ENCODE measurements at regions not wholly inside any gene's neighbourhood (a gene's known extent, or its start where the extent isn't known, plus 50 kb on each side); places are given as distances from the start of the nearest gene placed in this dataset.

DNA sequence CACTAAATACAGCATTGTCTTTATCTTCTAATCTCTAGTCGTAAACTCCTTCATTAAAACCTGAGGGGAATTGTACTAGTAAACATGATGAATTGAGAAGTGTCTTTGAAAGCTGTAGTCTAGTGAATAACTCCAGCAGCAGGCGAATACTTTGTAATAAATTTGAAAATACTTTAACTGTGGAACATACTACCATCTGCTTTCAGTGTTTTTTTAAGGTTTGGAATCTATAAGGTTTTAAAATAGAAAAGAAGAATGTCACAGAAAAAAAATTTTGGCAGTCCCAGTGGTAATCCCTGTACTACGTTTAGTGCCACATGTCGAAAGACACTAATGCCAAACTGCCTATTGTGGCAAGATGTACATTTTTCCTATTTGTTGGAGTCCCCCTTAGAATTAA lies 379.0 kb upstream of the NUDT12 start:
- no peak overlapping the region for H3K14ac ChIP-seq (ENCODE audit: insufficient read depth, low read length)
- H3K4me3 Mint-ChIP-seq = no peak overlapping the region
- no peak overlapping the region for H3K4me2 ChIP-seq (ENCODE audit: insufficient read depth, insufficient read length, low read length)
- no peaks in the 10 kb centered on the region for H3K36me3 Mint-ChIP-seq (ENCODE audit: insufficient read depth in 1 of 3, low read depth in 3 of 3)
- H3K27ac Mint-ChIP-seq = no peak overlapping the region
- H3K56ac ChIP-seq (ENCODE audit: insufficient read length, low read depth, low read length) = no peak overlapping the region
- no peaks in the 10 kb centered on the region for H3K9me3 Mint-ChIP-seq
- no peak overlapping the region for H2BK5ac ChIP-seq (ENCODE audit: insufficient read length, low read length)
- no peaks in the 10 kb centered on the region for H3K79me2 ChIP-seq (ENCODE audit: insufficient read depth, low read length)
- H2BK15ac ChIP-seq (ENCODE audit: low read depth, low read length) = no peak overlapping the region
- H3K4ac ChIP-seq (ENCODE audit: low read depth, low read length) = no peak overlapping the region
- no peak overlapping the region for H4K91ac ChIP-seq (ENCODE audit: insufficient read length, low read depth, low read length)
- no peak for DNase-seq
- H2AFZ ChIP-seq (ENCODE audit: low read length) = no peak overlapping the region
- H3K79me1 ChIP-seq (ENCODE audit: insufficient read depth, low read depth, low read length, poor library complexity, severe bottlenecking) = no peaks in the 10 kb centered on the region
- H2AK5ac ChIP-seq (ENCODE audit: insufficient read length, low read length) = no peak overlapping the region
- H4K20me1 ChIP-seq (ENCODE audit: control insufficient read depth, insufficient read depth, insufficient read length) = no peaks in the 10 kb centered on the region
- H4K8ac ChIP-seq (replicated peaks; ENCODE audit: insufficient read length, low read depth, low read length) = no peak overlapping the region
- H3K27me3 ChIP-seq (ENCODE audit: insufficient read depth, low read length) = no peaks in the 10 kb centered on the region
- no peaks in the 10 kb centered on the region for H3K4me1 ChIP-seq (ENCODE audit: insufficient read depth, low read length)
- no peak overlapping the region for H3K18ac ChIP-seq (ENCODE audit: insufficient read length, low read depth, low read length)
- TF ChIP-seq, protein P1, sequence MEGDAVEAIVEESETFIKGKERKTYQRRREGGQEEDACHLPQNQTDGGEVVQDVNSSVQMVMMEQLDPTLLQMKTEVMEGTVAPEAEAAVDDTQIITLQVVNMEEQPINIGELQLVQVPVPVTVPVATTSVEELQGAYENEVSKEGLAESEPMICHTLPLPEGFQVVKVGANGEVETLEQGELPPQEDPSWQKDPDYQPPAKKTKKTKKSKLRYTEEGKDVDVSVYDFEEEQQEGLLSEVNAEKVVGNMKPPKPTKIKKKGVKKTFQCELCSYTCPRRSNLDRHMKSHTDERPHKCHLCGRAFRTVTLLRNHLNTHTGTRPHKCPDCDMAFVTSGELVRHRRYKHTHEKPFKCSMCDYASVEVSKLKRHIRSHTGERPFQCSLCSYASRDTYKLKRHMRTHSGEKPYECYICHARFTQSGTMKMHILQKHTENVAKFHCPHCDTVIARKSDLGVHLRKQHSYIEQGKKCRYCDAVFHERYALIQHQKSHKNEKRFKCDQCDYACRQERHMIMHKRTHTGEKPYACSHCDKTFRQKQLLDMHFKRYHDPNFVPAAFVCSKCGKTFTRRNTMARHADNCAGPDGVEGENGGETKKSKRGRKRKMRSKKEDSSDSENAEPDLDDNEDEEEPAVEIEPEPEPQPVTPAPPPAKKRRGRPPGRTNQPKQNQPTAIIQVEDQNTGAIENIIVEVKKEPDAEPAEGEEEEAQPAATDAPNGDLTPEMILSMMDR (conservative IDR thresholded peaks at IDR 0.05) = no peak
- WGBS (ENCODE audit: extremely low coverage, insufficient read length, low lambda C conversion rate) = no CpG with 5 or more reads among the region's 4 CpGs
- H3T11ph ChIP-seq (ENCODE audit: low read length) = no peak overlapping the region
- no peaks in the 10 kb centered on the region for H3K23me2 ChIP-seq (ENCODE audit: insufficient read length, low read depth, low read length, poor library complexity, severe bottlenecking)
- no peaks in the 10 kb centered on the region for H3K27me3 Mint-ChIP-seq (ENCODE audit: low read depth)
- H3K23ac ChIP-seq (ENCODE audit: insufficient read length, low read depth, low read length) = no peak overlapping the region
- no peak overlapping the region for H4K5ac ChIP-seq (ENCODE audit: insufficient read length, low read depth, low read length)
- no peak overlapping the region for H2BK120ac ChIP-seq (ENCODE audit: low read depth, low read length, poor library complexity, severe bottlenecking)
- no peaks in the 10 kb centered on the region for H3K9me3 ChIP-seq (ENCODE audit: control insufficient read depth, low read depth, low read length)
- H2BK12ac ChIP-seq (ENCODE audit: insufficient read length, low read depth, low read length) = no peak overlapping the region
- H2BK20ac ChIP-seq (ENCODE audit: low read depth, low read length, poor library complexity, severe bottlenecking) = no peak overlapping the region
- H3K27ac ChIP-seq (ENCODE audit: insufficient read length, low read depth, low read length) = no peak overlapping the region
- H3K4me1 Mint-ChIP-seq = no peaks in the 10 kb centered on the region
- H3K9ac ChIP-seq (ENCODE audit: extremely low read depth, insufficient read length, low read length) = no peak overlapping the region
